ENCODE measurements at regions not wholly inside any gene's neighbourhood (a gene's known extent, or its start where the extent isn't known, plus 50 kb on each side); places are given as distances from the start of the nearest gene placed in this dataset.
"Not testable (repeated sequence)": the region's sequence is repeated elsewhere in the genome, so short reads cannot be mapped to it uniquely, and the experiment has no call there.

DNA sequence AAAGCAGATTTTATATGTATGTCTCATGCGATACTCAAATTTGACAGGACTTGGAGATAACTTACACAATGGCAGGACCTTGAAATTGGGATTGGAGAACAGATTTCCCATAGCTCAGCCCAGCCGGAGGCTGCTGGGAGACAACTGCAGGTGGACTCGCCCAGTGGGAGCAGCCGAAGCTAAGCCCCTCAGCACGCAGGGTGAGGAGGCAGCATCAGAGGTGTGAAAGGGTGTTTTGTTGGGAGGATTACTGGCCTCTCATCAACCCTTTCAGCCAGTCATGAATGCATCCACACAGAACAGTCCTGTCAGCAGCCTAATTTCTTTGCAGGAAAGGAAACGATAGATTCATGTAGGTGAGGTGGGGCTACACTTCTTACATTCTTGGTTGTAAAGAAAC lies 110.4 kb upstream of the DYNAP start (continued):
- TF ChIP-seq, protein P1, sequence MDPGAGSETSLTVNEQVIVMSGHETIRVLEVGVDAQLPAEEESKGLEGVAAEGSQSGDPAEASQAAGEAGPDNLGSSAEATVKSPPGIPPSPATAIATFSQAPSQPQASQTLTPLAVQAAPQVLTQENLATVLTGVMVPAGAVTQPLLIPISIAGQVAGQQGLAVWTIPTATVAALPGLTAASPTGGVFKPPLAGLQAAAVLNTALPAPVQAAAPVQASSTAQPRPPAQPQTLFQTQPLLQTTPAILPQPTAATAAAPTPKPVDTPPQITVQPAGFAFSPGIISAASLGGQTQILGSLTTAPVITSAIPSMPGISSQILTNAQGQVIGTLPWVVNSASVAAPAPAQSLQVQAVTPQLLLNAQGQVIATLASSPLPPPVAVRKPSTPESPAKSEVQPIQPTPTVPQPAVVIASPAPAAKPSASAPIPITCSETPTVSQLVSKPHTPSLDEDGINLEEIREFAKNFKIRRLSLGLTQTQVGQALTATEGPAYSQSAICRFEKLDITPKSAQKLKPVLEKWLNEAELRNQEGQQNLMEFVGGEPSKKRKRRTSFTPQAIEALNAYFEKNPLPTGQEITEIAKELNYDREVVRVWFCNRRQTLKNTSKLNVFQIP (CRISPR knock-in tag; IDR thresholded peaks at IDR 0.05; ENCODE audit: borderline replicate concordance, low read depth): no peak
- no peak for TF ChIP-seq ISL1 (CRISPR knock-in tag; IDR thresholded peaks at IDR 0.05)
- no peak for TF ChIP-seq ZNF8 (CRISPR knock-in tag; IDR thresholded peaks at IDR 0.05)
- TF ChIP-seq, protein P2, sequence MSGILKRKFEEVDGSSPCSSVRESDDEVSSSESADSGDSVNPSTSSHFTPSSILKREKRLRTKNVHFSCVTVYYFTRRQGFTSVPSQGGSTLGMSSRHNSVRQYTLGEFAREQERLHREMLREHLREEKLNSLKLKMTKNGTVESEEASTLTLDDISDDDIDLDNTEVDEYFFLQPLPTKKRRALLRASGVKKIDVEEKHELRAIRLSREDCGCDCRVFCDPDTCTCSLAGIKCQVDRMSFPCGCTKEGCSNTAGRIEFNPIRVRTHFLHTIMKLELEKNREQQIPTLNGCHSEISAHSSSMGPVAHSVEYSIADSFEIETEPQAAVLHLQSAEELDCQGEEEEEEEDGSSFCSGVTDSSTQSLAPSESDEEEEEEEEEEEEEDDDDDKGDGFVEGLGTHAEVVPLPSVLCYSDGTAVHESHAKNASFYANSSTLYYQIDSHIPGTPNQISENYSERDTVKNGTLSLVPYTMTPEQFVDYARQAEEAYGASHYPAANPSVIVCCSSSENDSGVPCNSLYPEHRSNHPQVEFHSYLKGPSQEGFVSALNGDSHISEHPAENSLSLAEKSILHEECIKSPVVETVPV (CRISPR knock-in tag; IDR thresholded peaks at IDR 0.05): no peak
- TF ChIP-seq ZNF70 (CRISPR knock-in tag; IDR thresholded peaks at IDR 0.05): no peak

DNA sequence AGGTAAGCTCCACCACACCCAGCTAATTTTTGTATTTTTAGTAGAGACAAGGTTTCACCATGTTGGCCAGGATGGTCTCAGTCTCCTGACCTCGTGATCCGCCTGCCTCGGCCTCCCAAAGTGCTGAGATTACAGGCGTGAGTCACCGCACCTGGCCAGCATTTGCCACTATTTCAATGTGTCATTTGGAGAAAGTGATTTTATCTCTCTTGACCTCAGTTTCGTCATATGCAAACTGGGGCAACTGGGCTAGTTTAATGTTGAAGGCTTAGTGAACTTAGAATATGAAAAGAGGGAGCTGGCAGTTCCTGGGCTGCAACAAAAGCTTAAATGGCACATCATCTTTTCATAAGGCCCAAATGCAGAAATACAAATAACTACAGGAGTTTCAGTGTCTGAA lies 88.6 kb upstream of the DYNAP start:
- ATAC-seq: not testable (repeated sequence)

DNA sequence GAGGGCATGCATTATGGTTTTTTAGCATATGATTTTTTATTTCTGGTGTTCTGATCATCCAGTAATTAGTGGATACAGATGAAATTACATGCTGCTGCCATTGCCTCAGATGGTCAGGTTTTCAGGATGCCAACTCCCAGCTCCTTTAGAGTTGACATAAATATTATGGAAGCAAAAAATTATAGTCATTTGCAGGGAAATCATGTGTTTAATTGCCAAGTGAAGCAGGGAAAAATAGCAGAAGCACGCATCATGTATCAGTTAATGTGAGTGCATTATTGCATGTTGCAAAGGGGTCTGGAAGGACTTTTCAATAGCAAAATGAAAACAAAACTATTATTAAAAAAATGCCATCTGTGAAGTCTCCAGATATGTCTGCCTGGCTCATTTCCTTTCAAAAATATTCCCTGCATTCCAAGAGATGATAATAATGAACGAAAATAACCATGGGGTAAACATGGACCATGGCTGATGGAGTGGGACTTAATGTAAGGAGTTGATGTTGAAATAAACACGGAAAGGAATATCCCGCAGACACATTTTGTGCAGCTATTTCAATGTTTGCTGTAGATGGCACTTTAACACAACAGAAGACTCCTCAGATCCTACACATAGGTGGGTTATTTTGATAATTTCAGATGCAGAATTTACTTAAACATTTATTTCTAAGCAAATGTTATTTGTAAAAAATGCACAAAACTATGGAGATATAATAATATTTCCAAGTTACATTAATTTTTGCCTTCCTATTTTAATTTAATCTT lies 87.7 kb upstream of the DYNAP start:
- TF ChIP-seq, protein P3, sequence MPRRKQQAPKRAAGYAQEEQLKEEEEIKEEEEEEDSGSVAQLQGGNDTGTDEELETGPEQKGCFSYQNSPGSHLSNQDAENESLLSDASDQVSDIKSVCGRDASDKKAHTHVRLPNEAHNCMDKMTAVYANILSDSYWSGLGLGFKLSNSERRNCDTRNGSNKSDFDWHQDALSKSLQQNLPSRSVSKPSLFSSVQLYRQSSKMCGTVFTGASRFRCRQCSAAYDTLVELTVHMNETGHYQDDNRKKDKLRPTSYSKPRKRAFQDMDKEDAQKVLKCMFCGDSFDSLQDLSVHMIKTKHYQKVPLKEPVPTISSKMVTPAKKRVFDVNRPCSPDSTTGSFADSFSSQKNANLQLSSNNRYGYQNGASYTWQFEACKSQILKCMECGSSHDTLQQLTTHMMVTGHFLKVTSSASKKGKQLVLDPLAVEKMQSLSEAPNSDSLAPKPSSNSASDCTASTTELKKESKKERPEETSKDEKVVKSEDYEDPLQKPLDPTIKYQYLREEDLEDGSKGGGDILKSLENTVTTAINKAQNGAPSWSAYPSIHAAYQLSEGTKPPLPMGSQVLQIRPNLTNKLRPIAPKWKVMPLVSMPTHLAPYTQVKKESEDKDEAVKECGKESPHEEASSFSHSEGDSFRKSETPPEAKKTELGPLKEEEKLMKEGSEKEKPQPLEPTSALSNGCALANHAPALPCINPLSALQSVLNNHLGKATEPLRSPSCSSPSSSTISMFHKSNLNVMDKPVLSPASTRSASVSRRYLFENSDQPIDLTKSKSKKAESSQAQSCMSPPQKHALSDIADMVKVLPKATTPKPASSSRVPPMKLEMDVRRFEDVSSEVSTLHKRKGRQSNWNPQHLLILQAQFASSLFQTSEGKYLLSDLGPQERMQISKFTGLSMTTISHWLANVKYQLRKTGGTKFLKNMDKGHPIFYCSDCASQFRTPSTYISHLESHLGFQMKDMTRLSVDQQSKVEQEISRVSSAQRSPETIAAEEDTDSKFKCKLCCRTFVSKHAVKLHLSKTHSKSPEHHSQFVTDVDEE (CRISPR knock-in tag; IDR thresholded peaks at IDR 0.05): no peak
- TF ChIP-seq PPARA (CRISPR knock-in tag; IDR thresholded peaks at IDR 0.05; ENCODE audit: borderline replicate concordance) (no peak), RARB (CRISPR knock-in tag; IDR thresholded peaks at IDR 0.05) (no peak), TCF4 (CRISPR knock-in tag; IDR thresholded peaks at IDR 0.05; ENCODE audit: borderline replicate concordance) (no peak), OSR1 (CRISPR knock-in tag; IDR thresholded peaks at IDR 0.05) (no peak), ISL1 (CRISPR knock-in tag; IDR thresholded peaks at IDR 0.05) (no peak), ZFP30 (CRISPR knock-in tag; IDR thresholded peaks at IDR 0.05) (no peak), ARNTL (CRISPR knock-in tag; IDR thresholded peaks at IDR 0.05; ENCODE audit: borderline replicate concordance, low read depth) (no peak), ZC3H10 (CRISPR knock-in tag; IDR thresholded peaks at IDR 0.05) (no peak), ZNF70 (CRISPR knock-in tag; IDR thresholded peaks at IDR 0.05) (no peak)
- TF ChIP-seq, protein P4, sequence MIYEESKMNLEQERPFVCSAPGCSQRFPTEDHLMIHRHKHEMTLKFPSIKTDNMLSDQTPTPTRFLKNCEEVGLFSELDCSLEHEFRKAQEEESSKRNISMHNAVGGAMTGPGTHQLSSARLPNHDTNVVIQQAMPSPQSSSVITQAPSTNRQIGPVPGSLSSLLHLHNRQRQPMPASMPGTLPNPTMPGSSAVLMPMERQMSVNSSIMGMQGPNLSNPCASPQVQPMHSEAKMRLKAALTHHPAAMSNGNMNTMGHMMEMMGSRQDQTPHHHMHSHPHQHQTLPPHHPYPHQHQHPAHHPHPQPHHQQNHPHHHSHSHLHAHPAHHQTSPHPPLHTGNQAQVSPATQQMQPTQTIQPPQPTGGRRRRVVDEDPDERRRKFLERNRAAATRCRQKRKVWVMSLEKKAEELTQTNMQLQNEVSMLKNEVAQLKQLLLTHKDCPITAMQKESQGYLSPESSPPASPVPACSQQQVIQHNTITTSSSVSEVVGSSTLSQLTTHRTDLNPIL (CRISPR knock-in tag; IDR thresholded peaks at IDR 0.05; ENCODE audit: low read depth): no peak
- ATAC-seq: no peak

DNA sequence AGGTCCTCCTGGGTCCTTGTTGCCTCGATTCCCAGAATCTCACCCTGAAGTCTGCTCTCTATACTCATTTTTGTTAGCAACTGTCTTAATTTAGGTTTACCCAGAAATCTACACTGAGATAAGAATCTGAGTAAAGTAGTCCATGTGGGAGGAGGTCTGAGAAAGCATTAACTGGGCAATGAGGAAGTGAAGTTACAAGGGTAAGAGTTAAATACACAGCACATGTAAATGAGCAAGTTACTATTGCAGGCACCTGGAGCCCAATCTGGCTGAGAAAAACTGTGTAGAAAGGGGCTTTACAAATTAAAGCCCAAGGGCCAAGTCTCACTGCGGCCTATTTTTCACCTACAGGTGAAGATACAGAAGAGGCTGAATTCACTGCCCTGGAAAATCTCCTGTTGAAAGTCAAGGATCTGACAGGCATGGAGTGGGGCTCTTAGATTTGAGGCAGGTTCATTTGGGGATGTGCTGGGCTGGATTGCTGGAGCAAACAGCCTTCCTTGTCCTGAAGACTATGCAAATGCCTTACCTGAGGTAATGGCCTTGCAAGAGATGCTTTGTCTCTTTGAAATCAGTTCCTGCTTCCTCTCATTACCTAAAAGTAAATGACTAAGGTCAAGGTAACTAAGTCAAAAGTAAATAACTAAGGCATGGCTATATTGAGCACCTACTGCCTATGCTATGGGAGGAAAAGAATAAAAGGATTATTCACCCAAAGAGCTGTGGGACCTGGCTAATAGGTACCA lies 84.4 kb upstream of the DYNAP start:
- no peak for ATAC-seq
- TF ChIP-seq, protein P2 (CRISPR knock-in tag; IDR thresholded peaks at IDR 0.05): no peak
- TF ChIP-seq PPARA (CRISPR knock-in tag; IDR thresholded peaks at IDR 0.05; ENCODE audit: borderline replicate concordance) (no peak), ZNF70 (CRISPR knock-in tag; IDR thresholded peaks at IDR 0.05) (no peak), TOX (CRISPR knock-in tag; IDR thresholded peaks at IDR 0.05; ENCODE audit: borderline replicate concordance) (no peak), OSR1 (CRISPR knock-in tag; IDR thresholded peaks at IDR 0.05) (no peak)

Measured in SK-N-SH treated with all-trans-retinoic acid at 6 μM for 48 hours (cell line).